ENCODE measurements at regions not wholly inside any gene's neighbourhood (a gene's known extent, or its start where the extent isn't known, plus 50 kb on each side); places are given as distances from the start of the nearest gene placed in this dataset.

GRCh38 chr3:134081211-134081610, 51.5 kb upstream of the SLCO2A1 start:
- H3K27me3 ChIP-seq (replicated peaks in 1 of 4; ENCODE audit: control extremely low read depth in 1 of 4, control insufficient read depth in 3 of 4, insufficient read depth in 4 of 4, low read length in 3 of 4) = no peaks in the 10 kb centered on the region
- H4K20me1 ChIP-seq (ENCODE audit: control insufficient read depth, insufficient read depth, low read length, poor library complexity, severe bottlenecking) = no peaks in the 10 kb centered on the region
- H3K79me2 ChIP-seq (ENCODE audit: control insufficient read depth, insufficient read depth, low read length) = no peaks in the 10 kb centered on the region
- H3K4me2 ChIP-seq (replicated peaks; ENCODE audit: low read depth, low read length, poor library complexity, severe bottlenecking) = no peak overlapping the region
- WGBS (ENCODE audit: insufficient coverage) = 80% methylated on average over 1 of the region's 3 CpGs
- no peak overlapping the region for H3K27ac ChIP-seq (ENCODE audit: low read length in 2 of 2)
- Mint-ChIP-seq H3K27ac (no peak overlapping the region), H3K4me1 (no peaks in the 10 kb centered on the region), H3K4me3 (no peak overlapping the region), H3K9me3 (ENCODE audit: insufficient read depth) (no peaks in the 10 kb centered on the region), H3K27me3 (peaks cover 6% of the 10 kb centered on the region)
- intact Hi-C loops (cut with micrococcal nuclease) = no loop called here
- ATAC-seq (ENCODE audit: low read depth) = no peak
- no peak for DNase-seq
- H3K4me3 ChIP-seq (ENCODE audit: control extremely low read depth in 1 of 5, extremely low read depth in 1 of 5, insufficient read depth in 1 of 5, low read depth in 2 of 5, low read length in 4 of 5) = no peak overlapping the region
- H3K9ac ChIP-seq (ENCODE audit: low read length) = no peak overlapping the region
- ChIA-PET CTCF (no interaction called here), POLR2A (no interaction called here)
- no peak overlapping the region for H2AFZ ChIP-seq (ENCODE audit: insufficient read depth, low read depth, low read length, poor library complexity, severe bottlenecking)
- no peaks in the 10 kb centered on the region for H3K36me3 ChIP-seq (replicated peaks in 1 of 2; ENCODE audit: control extremely low read depth in 1 of 2, control insufficient read depth in 1 of 2, extremely low read depth in 1 of 2, insufficient read depth in 2 of 2, low read length in 1 of 2)
- H3K4me1 ChIP-seq (ENCODE audit: control insufficient read depth in 2 of 2, insufficient read depth in 2 of 2, low read length in 2 of 2) = no peaks in the 10 kb centered on the region
- H3K9me3 ChIP-seq (ENCODE audit: control extremely low read depth in 1 of 3, control insufficient read depth in 2 of 3, insufficient read depth in 1 of 3, low read length in 2 of 3) = peaks cover 0 to 12% (median 0%) of the 10 kb centered on the region in 3 donors
- TF ChIP-seq CTCF (IDR thresholded peaks at IDR 0.05) = no peak
- TF ChIP-seq EZH2 (IDR thresholded peaks at IDR 0.05; ENCODE audit: borderline replicate concordance, insufficient read depth, low read depth, low read length, poor library complexity, severe bottlenecking) = no peak

- H3K9me3 ChIP-seq (ENCODE audit: control extremely low read depth in 1 of 3, control insufficient read depth in 2 of 3, insufficient read depth in 1 of 3, low read length in 2 of 3) = peaks cover 0 to 12% (median 0%) of the 10 kb centered on the region in 3 donors
- DNase-seq = no peak
- CTCF ChIA-PET = no interaction called here
- POLR2A ChIA-PET = no interaction called here
- no peak overlapping the region for H3K4me3 ChIP-seq (ENCODE audit: control extremely low read depth in 1 of 5, extremely low read depth in 1 of 5, insufficient read depth in 1 of 5, low read depth in 2 of 5, low read length in 4 of 5)
- ATAC-seq (ENCODE audit: low read depth) = no peak
- no peak overlapping the region for H3K4me2 ChIP-seq (replicated peaks; ENCODE audit: low read depth, low read length, poor library complexity, severe bottlenecking)
- Mint-ChIP-seq H3K4me3 (no peak overlapping the region), H3K27ac (no peak overlapping the region), H3K9me3 (ENCODE audit: insufficient read depth) (no peaks in the 10 kb centered on the region), H3K27me3 (peaks cover 6% of the 10 kb centered on the region), H3K4me1 (no peaks in the 10 kb centered on the region)
- intact Hi-C loops (cut with micrococcal nuclease) = no loop called here
- H3K36me3 ChIP-seq (replicated peaks in 1 of 2; ENCODE audit: control extremely low read depth in 1 of 2, control insufficient read depth in 1 of 2, extremely low read depth in 1 of 2, insufficient read depth in 2 of 2, low read length in 1 of 2) = no peaks in the 10 kb centered on the region
- no peak overlapping the region for H3K9ac ChIP-seq (ENCODE audit: low read length)
- no peaks in the 10 kb centered on the region for H3K27me3 ChIP-seq (replicated peaks in 1 of 4; ENCODE audit: control extremely low read depth in 1 of 4, control insufficient read depth in 3 of 4, insufficient read depth in 4 of 4, low read length in 3 of 4)
- H3K27ac ChIP-seq (ENCODE audit: low read length in 2 of 2) = no peak overlapping the region
- H2AFZ ChIP-seq (ENCODE audit: insufficient read depth, low read depth, low read length, poor library complexity, severe bottlenecking) = no peak overlapping the region
- H4K20me1 ChIP-seq (ENCODE audit: control insufficient read depth, insufficient read depth, low read length, poor library complexity, severe bottlenecking) = no peaks in the 10 kb centered on the region
- no peak for TF ChIP-seq EZH2 (IDR thresholded peaks at IDR 0.05; ENCODE audit: borderline replicate concordance, insufficient read depth, low read depth, low read length, poor library complexity, severe bottlenecking)
- TF ChIP-seq CTCF (IDR thresholded peaks at IDR 0.05) = no peak
- H3K4me1 ChIP-seq (ENCODE audit: control insufficient read depth in 2 of 2, insufficient read depth in 2 of 2, low read length in 2 of 2) = no peaks in the 10 kb centered on the region
- no peaks in the 10 kb centered on the region for H3K79me2 ChIP-seq (ENCODE audit: control insufficient read depth, insufficient read depth, low read length)
Measured at GRCh38 chr3:134080761-134081160, 51.0 kb upstream of the SLCO2A1 start.
